ENCODE measurements at regions not wholly inside any gene's neighbourhood (a gene's known extent, or its start where the extent isn't known, plus 50 kb on each side); places are given as distances from the start of the nearest gene placed in this dataset.

DNA sequence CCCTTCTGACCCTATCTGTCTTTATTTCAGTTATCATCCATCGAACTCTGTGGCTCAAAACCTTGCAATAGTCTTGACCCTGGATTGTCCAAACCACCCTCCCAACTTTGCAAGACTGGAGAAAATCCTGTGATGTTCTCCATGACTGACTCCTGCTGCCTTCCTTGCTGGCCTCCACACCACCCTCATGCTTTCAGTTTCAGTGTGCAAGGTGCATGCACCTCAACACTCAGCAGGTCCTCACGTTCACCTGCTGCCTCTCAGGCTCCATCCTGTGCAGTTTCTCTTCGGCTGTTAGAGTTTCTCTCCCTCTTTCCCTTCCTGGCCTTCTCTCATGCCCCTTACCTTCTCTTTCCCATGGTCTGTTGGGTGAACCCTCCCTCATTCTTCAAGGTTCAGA is 59.4 kb upstream of the ASIC2 start:
- no peak for DNase-seq

DNA sequence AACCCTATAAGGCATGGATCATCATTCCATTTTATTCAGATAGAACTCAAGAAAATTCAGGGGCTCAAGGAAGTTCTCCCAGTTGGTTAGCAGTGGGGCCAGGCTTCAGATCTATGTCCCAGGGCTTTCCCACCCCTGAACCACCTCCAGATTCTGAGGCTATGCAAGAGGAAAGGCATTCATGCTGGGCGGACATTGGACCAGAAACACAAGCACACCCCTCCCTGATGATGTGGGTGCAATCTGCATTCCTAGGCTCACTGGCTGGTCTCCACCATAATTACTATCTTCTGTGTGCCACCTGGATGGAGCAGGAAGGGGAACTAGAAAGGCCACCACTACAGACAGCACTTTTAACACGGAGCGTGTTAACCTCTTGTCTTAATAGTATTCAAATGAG is 63.2 kb upstream of the ASIC2 start:
- no peak for DNase-seq

DNA sequence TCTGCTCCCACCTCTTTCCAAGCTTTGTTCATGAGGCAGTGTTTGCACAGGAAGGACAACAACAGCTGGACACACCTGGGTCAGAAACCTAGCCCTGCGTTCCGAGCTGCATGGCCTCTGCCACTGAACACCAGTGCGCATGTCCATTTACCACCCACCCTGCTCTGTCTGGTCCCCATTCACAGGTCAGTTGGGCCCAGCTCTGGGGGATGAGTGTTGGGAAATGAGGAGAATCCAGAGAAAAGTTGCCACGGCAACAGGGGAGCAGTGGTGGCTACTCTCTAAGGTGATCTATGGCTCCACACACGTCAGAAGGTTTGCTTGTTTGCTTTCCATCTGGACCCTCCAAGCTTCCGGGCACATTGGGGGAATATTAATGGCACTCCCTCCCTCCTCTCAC is 70.4 kb upstream of the ASIC2 start:
- DNase-seq: no peak

DNA sequence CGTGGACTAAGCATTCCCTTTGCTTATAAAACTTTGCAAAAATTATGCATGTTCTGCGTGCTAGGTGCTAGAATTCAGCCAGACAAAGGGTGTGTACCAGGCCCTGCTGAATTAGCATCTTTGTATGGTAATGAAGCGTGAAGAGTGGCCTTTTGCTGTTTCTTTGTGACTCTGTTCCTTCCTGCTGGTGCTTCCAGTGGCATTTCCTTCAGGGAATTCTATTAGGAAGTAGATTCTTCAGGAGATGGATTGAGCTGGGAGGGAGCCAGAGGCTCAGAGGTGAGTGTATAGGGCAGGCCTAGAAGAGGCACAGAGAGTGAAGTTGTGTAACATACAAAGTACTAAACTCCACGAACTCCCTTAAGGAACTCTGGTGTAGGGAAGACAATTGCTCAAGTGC is 73.9 kb upstream of the ASIC2 start:
- no peak for DNase-seq

DNA sequence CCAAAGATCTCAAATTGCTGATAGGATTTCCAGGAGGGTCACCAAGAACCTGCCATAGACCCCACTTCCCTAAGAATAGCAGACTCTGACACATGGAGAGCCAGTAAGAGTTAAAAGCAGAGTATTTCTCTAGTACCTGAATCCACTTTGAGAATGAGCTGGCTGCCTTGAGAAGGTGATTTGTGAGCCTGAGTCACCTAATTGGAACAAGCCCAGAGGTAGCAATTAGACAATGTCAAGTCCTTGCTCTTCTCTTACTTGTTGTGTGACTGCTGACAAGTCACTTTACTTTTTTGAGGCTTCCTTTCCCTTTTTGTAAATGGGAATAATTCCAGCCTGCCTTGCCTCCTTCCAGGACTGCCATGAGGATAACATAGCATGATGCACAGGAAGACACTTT is 76.1 kb upstream of the ASIC2 start:
- DNase-seq: no peak

DNA sequence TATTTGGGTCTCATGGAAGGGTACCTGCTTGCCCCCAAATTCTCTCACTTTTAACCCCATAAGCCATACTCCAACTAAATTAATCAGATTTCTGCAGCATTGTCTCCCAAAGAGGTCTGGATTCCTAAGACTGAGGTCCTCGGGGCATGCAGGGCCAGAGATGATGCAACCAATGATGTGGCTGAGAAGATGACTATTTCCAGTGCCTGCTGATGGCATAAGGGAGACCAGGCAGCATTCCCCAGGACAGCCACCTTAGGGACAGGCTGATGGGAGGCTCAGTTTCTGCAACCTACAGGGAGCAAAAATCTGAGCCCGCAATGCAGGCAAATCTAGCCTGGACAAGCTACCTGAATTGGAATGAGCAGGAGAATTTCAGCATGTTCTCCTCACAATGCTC is 76.8 kb upstream of the ASIC2 start:
- no peak for DNase-seq

DNA sequence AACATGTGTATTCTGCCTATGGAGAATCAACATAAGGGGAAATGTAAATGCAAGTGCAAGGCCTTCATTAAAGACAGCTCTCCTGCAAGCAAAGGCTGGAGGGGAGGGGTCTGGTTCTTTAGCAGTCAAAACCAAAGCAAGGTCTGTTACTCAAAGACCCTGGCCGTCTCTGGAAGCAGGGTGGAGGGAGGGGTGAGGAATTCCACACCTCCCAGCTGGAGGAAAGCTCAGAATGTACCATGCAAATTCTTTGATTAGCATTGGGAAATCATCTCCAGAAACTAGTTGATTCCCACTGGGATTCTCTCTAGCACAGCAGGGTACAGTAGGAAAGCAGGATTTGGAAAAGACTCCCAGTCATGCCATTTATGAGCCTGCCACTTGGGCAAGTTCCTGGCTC is 77.3 kb upstream of the ASIC2 start:
- no peak for DNase-seq

DNA sequence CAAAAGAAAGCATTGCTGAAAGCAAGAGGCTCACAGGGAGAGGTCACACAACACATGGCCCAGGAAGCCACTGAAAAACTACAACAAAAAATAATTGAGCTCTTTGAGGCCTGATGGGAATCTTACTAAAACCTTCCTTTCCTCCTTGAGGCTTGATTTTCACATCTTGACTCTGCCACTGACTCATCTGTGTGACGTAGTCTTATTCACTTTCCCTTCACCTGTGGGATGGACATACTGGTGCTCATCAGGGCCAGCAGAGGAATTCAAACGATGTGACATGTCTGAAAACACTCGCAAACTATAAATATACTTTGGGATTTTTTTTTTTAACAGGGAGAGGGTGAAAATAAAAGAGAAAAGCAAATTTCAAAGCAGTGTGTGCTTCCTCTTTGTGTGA is 78.3 kb upstream of the ASIC2 start:
- no peak for DNase-seq

DNA sequence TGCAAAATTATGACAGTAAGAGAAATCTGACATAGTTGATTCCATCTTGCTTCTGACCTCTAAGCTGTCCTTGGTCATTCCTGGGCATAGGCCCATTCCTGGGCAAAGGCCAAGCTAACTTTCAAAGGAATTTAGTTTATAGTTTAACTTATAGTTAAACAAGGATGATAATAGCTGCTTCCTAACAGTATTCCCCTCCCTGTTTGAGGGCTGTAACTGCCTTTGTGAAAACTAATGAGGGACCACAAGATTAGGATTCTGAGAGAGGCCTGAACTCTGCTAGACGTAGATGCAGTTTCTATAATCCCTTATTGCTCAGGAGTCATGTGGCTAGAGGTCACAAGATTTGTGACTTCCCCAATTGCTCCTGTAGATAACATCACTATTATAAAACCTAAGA is 80.2 kb upstream of the ASIC2 start:
- no peak for DNase-seq

DNA sequence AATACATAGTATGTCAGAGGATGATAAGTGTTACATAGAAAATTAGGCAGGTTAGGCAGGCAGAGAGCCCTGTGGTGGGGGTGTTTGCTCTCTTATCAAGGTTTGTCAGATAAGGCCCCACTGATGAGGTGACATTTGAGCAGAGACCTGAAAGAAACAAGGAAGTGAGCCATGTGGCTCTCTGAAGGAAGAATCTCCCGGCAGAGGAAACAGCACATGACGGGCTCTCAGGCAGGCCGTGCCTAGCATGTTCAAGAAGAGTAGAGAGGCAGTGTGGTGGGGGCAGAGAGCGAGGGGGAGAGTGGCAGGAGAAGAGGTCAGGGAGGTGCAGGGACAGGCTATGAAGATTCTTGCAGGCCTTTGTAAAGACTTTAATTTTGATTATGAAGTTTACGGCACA is 82.0 kb upstream of the ASIC2 start:
- no peak for DNase-seq

DNA sequence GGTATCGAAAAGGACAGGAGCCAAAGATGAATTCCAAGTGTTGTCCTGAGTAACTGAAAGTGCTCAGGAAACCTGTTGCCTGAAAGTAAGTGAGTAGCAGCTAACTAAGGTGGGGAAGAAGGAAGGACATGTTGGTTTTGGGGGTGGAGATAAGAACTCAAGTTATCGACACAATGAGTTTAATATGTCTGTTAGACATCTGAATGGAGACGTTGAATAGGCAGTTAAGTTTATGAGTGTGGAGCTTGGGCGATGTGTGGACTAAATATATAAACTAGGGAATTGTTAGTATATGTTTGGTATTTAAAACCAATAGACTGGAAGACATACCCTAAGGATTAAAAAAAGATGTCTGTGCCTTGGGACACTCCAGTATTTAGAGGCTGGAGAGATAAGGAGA is 82.7 kb upstream of the ASIC2 start:
- DNase-seq: no peak

DNA sequence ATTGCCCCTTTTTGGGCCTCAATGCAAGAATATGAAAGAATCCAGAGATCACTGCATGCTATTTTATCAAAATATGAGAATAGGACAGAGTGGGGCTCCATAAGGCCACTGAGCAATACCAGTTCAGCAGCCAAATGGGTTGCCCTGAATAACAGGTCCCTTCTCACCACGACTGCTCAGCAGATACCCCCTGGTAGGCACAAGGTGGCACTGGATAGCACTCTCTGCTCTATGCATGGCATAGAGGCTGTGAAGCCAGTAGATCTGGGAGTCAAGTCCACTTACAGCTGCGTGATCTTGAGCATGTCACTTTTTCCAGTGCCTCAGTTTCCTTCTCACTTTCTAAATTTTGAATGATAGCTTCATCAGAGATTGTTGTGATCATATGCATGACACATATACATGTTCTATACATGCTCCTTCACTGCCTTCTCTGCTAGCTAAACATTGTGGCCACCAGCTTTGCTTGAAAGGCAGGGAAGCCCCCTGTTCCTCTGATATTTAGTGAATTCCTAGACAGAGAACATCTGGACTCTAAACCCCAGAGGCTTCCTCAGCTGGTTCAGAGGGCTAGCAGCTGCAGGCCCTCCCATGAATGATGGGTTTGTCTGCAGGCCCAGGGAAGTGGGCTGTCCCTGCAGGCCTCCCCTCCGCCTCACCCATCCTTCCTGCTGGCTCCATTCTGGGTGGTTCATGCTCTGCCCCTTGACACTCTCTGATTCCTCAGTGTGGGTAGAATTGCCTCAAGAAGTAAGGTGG is 84.9 kb upstream of the ASIC2 start:
- DNase-seq: no peak

DNA sequence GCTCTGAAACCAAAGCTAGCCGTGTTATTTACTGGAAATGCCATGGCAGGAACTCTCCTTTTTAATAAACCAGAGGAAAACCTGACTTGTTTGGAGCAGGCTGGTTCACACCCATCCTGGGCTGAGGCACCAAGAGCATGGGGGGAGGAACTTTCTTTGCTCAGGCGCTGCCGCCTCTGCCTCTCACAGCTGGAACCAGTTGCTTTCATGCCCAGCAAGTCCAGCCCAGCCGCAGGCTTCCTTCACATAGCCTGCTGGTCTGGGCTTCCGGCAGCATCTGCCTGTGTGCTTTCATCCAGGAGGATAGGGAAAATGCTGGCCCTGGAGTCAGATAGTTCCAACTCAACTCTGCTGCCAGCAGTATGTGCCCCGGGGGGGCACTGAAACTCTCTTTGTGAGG is 88.1 kb upstream of the ASIC2 start:
- DNase-seq: no peak

DNA sequence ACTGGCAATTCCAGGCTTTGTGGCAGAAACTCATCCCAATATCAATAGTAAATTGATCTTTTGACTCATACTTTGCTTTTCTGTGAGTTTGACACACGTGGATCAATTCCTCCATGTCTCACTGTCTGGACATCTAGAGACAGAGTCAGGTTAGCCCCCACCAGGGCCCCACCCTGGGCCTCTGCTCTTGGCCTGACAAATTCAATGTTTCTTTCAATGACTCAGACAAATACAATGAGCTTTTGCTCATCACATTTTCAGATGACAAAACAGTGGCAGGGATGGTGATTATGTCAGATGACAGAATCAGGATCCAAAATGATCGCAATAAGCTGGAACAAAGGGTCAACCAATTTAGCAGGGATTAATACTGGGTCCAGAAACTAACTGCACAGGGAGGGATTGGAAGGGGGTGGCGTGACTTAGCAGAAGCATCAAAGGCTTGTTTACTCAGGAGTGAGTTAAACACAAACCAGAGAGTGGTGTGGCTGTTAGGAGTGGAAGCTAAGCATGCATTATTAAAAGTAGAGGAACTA is 90.5 kb upstream of the ASIC2 start:
- DNase-seq: no peak

DNA sequence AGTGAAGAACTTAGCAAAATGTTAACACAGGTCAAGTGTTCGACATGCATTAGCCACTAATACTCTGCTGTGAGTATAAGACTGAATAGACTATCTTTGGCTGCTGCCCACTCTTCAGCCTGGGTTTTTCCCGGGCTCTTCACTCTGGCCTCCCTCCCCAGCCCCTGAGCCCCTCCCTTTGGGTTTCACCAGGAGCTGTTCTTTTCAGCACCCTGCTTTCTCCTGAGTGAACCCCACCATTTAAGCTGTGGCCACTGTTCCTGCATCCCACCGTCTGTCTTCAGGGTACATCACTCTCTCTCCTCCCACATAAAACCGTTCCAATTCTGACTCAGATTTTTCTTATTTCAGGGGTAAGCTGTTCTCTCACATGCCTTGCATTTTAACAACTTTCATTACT is 92.0 kb upstream of the ASIC2 start:
- DNase-seq: no peak

DNA sequence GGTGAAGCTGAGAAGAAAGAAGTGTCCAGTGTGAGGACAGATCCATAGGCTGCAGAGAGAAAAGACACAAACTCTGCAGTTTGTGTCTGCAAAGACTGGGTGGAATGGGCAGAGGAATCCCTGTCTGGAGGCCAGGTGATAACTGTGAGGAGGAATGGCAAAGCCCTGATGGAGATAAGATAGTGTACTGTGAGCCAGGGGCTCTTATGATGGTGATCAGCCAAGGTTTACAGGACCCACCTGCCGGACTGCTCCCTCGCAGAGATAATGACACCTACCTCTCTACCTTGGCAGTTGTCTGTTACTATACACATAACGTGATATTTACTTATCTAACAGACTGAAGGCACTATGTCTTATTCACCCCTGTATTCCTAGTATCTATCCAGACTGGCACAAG is 92.6 kb upstream of the ASIC2 start:
- no peak for DNase-seq

DNA sequence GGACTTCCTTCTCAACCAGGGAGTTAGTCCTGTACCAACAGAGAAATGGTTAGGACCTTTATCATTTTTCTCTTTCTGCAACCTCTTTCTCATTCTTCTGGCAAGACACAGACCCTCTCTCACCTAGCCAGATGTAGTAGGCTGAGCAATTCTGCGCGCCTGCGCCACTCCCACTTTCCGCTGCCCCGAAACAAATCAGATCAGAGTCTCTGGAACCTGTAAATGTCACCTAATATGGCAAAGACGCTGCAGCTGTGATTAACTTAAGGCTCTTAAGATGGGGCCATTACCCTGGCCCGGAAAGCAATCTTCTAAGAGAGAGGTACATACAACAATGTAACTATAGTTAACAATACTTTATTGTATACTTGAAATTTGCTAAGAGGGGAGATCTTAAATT is 94.3 kb upstream of the ASIC2 start:
- DNase-seq: no peak

DNA sequence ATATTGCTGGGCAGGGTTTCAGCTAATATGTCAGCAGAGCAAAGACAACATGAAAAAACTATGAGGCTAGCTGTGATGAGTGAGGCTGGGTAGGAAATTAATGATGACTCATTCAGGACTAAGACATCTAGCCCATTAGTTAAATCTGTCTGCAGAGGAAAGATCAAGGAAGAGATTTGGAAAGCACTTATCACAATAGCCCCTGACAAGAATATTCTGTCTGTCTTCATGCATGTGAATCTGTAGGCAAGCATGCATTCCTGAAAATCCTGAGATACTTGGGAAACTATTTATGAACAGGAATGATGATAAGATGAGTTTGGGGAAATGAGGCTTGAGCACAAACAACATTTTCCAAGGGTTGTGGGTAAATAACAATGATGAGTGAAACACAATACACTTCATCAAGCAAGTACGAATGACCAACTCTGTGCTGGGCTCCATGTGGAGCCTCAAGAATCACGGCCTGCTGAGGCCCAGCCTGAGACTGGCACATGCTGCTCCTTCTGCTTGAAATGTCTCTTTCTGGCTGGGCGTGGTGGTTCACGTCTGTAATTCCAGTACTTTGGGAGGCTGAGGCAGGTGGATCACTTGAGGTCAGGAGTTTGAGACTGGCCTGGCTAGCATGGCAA is 96.5 kb upstream of the ASIC2 start:
- DNase-seq: no peak

DNA sequence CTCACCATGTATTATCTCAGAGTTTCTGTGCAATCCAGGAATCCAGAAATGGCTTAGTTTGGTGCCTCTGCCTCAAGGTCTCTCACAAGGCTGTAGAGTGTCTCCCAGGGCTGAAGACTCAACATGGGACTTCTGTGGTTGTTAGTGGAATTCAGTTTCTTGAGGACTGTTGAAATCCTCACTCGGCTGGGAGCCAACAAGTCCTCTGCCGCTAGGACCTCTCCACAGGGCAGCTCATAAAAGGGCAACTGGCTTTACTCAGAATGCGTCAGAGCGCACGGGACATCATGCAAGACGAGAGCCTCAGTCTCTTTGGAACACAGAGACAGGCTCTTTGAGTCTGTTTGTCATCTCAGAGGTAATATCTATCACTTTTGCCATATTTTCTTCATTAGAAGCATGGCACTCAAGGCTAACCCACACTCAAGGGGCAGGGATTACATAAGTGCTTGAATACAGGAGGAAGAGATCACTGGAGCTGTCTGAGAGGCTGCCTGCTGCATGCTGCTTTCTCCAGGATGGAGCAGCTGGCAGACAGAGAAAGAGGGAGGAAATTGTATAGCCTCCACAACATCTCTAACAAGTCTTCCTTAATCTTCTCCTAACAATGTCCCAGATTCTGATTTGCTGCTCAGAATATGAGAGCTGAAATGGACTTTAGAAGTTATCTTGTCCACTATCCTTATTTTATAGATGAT is 97.5 kb upstream of the ASIC2 start:
- DNase-seq: no peak

DNA sequence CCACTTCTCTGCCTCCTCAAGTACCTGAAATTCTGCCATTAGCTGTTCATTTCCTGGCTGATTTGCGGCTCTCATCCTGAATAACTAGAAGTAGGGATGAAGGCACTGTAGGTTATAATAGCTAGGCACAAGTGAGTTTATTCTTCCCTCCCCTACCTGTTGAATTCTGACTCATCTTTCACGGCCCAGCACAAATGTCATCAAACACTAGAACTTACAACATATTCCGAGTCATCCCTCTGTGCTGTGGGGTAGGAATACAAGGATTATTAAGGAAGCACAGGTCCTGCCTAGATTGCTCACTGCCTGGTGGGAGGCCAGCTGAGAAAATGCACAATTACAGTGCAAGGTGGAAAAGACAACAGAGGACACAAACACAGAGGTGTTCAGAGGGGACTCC is 103.7 kb upstream of the ASIC2 start:
- DNase-seq: no peak

DNA sequence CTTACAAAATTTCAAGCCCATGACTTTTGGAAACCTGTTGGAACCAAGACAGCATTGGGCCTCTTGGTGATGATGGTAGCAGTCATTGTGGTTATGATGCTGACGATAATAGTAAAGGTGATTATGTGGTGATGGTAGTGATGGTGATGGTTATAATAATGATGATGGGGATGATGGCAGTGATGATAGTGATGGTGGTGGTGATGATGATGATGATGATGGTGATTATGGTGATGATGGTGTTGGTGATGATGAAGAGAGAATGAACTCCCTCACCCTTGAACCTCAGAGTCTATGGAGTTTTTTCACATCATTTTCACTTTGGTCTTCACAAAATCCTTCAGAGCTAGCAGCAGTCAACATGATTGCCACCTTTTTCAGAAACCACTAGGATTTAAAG is 105.3 kb upstream of the ASIC2 start:
- no peak for DNase-seq

DNA sequence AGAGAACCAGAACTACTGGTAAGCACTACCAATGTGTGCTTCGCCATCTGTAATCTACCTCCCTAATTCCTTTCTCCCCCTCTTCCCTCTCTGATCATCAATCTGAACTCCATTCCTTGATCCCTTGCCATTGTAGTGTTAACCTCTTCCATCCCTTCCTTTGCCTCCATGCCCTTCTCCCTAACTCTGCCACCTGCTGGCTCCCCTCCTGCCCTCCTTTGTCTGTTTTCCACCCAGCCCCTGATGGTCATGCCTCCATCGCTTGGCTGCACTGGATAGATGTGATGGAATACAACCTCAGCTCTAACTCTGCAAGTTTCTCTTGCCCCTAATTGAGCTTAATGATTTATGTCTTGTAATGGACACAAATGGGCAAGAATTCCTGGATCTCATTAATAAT is 108.2 kb upstream of the ASIC2 start:
- DNase-seq: no peak

DNA sequence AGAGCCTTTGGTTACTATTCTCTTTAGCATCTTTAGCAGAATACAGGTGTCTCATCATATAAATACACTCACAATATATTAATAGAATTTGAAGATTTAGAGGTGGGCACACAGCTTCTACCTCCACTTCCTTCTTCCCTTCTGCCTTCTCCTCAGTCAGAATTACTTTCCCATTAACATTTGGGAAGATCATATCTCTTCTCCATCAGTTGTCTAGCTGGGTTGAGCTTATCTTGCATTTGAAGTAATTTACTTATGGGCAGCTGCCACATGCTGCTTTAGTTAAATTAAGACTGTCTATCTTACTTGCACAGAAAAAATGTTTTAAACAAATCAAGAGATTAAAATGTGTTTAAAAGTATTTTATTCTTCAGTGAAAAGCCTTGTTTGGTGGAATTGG is 110.1 kb upstream of the ASIC2 start:
- no peak for DNase-seq
